ENCODE measurements at regions not wholly inside any gene's neighbourhood (a gene's known extent, or its start where the extent isn't known, plus 50 kb on each side); places are given as distances from the start of the nearest gene placed in this dataset.

GRCh38 chr12:87597114-87597513 lies 432.1 kb downstream of the C12orf50 start:
- no peak for TF ChIP-seq CTCF (IDR thresholded peaks at IDR 0.05; ENCODE audit: low read length)
- TF ChIP-seq EZH2 (IDR thresholded peaks at IDR 0.05; ENCODE audit: borderline replicate concordance, low read length), result no peak

Measured in OCI-LY1 (cell line).